Ishikawa (cell line): ENCODE measurements at regions not wholly inside any gene's neighbourhood (a gene's known extent, or its start where the extent isn't known, plus 50 kb on each side); places are given as distances from the start of the nearest gene placed in this dataset.

ENCODE experiments used
- CEBPB ChIP-seq: IDR thresholded peaks from 2 replicates; pipeline ENCODE4 v1.6.1; 2012
- CREB1 ChIP-seq: IDR thresholded peaks from 2 replicates; pipeline ENCODE4 v1.6.1; 2012; ENCODE audit warnings: low read depth
- EGR1 ChIP-seq: IDR thresholded peaks from 2 replicates; pipeline ENCODE4 v1.6.1; 2012
- EP300 ChIP-seq: IDR thresholded peaks from 2 replicates; pipeline ENCODE4 v1.6.1; 2012; ENCODE audit warnings: borderline replicate concordance
- FOXM1 ChIP-seq: IDR thresholded peaks from 2 replicates; pipeline ENCODE4 v1.6.1; 2012; ENCODE audit warnings: low read depth, borderline replicate concordance
- MAX ChIP-seq: IDR thresholded peaks from 2 replicates; pipeline ENCODE4 v1.6.1; 2012
- NFIC ChIP-seq: IDR thresholded peaks from 2 replicates; pipeline ENCODE4 v1.6.1; 2012
- RAD21 ChIP-seq: IDR thresholded peaks from 2 replicates; pipeline ENCODE4 v1.6.1; 2012; ENCODE audit warnings: low read depth
- REST ChIP-seq: IDR thresholded peaks from 2 replicates; pipeline ENCODE4 v1.6.1; 2012; ENCODE audit warnings: low read depth, mild to moderate bottlenecking
- TAF1 ChIP-seq: IDR thresholded peaks from 2 replicates; pipeline ENCODE4 v1.6.1; 2012; ENCODE audit warnings: low read depth, mild to moderate bottlenecking
- TCF12 ChIP-seq: IDR thresholded peaks from 2 replicates; pipeline ENCODE4 v1.6.1; 2012; ENCODE audit warnings: low read depth
- TEAD4 ChIP-seq: IDR thresholded peaks from 2 replicates; pipeline ENCODE4 v1.6.1; 2012
- USF1 ChIP-seq: IDR thresholded peaks from 2 replicates; pipeline ENCODE4 v1.6.1; 2012
- YY1 ChIP-seq: IDR thresholded peaks from 2 replicates; pipeline ENCODE4 v1.6.1; 2012; ENCODE audit warnings: low read depth
- ZBTB7A ChIP-seq: IDR thresholded peaks from 2 replicates; pipeline ENCODE4 v1.6.1; 2012; ENCODE audit warnings: low read depth

- no peak for TF ChIP-seq NFIC
- TF ChIP-seq TAF1 = no peak
- no peak for TF ChIP-seq USF1
Measured at GRCh38 chr4:124504431-124504830, 208.1 kb downstream of the ANKRD50 start.

GRCh38 chr4:124505211-124505610, 207.3 kb downstream of the ANKRD50 start:
- TF ChIP-seq ZBTB7A (no peak), TAF1 (no peak), YY1 (no peak), CEBPB (no peak), EGR1 (no peak)

GRCh38 chr4:124509151-124509550, 203.4 kb downstream of the ANKRD50 start:
- TF ChIP-seq TCF12 = no peak
- no peak for TF ChIP-seq MAX
- TF ChIP-seq YY1 = no peak
- no peak for TF ChIP-seq CEBPB
- no peak for TF ChIP-seq EP300
- no peak for TF ChIP-seq TEAD4
- no peak for TF ChIP-seq NFIC

GRCh38 chr4:124514588-124514987, 197.9 kb downstream of the ANKRD50 start:
- TF ChIP-seq NFIC (no peak), CEBPB (no peak), REST (no peak), FOXM1 (no peak), TCF12 (no peak), MAX (no peak)

- no peak for TF ChIP-seq CEBPB
- TF ChIP-seq USF1 = no peak
- TF ChIP-seq TCF12 = no peak
- TF ChIP-seq EGR1 = no peak
- no peak for TF ChIP-seq TAF1
- TF ChIP-seq EP300 = no peak
- no peak for TF ChIP-seq TEAD4
- no peak for TF ChIP-seq MAX
- TF ChIP-seq REST = no peak
- TF ChIP-seq FOXM1 = no peak
- TF ChIP-seq RAD21 = no peak
- no peak for TF ChIP-seq CREB1
- TF ChIP-seq NFIC = no peak
- no peak for TF ChIP-seq ZBTB7A
- no peak for TF ChIP-seq YY1
Measured at GRCh38 chr4:124515591-124515990, 196.9 kb downstream of the ANKRD50 start.

GRCh38 chr4:124519196-124519595, 193.3 kb downstream of the ANKRD50 start:
- TF ChIP-seq MAX (no peak), CEBPB (no peak), ZBTB7A (no peak), TCF12 (no peak), EP300 (no peak), RAD21 (no peak), TEAD4 (no peak), USF1 (no peak), NFIC (no peak), FOXM1 (no peak), REST (no peak)
